ENCODE measurements at regions not wholly inside any gene's neighbourhood (a gene's known extent, or its start where the extent isn't known, plus 50 kb on each side); places are given as distances from the start of the nearest gene placed in this dataset.

GRCh38 chr2:20925265-20925889 is 102.5 kb upstream of the LDAH start:
- TF ChIP-seq CEBPB (IDR thresholded peaks at IDR 0.05; ENCODE audit: borderline replicate concordance, low read depth, low read length) (no peak), EP300 (IDR thresholded peaks at IDR 0.05; ENCODE audit: low read depth in 2 of 2, low read length in 2 of 2) (no peak), EP300 (CRISPR knock-in tag; IDR thresholded peaks at IDR 0.05; ENCODE audit: borderline replicate concordance) (no peak), HDAC2 (CRISPR knock-in tag; IDR thresholded peaks at IDR 0.05) (peak; percentile 42; the same call in 1 of the 2 replicates), ZNF280D (CRISPR knock-in tag; IDR thresholded peaks at IDR 0.05) (no peak), HDAC6 (IDR thresholded peaks at IDR 0.05; ENCODE audit: low read depth, low read length) (no peak), SUZ12 (IDR thresholded peaks at IDR 0.05; ENCODE audit: low read depth, low read length) (no peak), TAF1 (CRISPR knock-in tag; IDR thresholded peaks at IDR 0.05) (no peak), FOXK2 (IDR thresholded peaks at IDR 0.05) (no peak), PLSCR1 (CRISPR knock-in tag; IDR thresholded peaks at IDR 0.05; ENCODE audit: borderline replicate concordance) (no peak), POLR2A (IDR thresholded peaks at IDR 0.05; ENCODE audit: insufficient read depth in 1 of 2, low read depth in 2 of 2, low read length in 2 of 2) (no peak)

Data from HepG2 (cell line).